Keratinocyte (primary cell): ENCODE measurements at regions not wholly inside any gene's neighbourhood (a gene's known extent, or its start where the extent isn't known, plus 50 kb on each side); places are given as distances from the start of the nearest gene placed in this dataset.

Experiments
- DNase-seq: peaks from one replicate; pipeline ENCODE4 v3.0.0-alpha.2; 2011; ENCODE audit warnings: low read depth, missing footprints, low spot score
- FAIRE-seq: peaks from 2 replicates; lab custom pipeline; 2011; peaks lifted over from hg19 to GRCh38; lab: Jason Lieb, UNC
- H2AFZ ChIP-seq: 2 replicates; pipeline ENCODE4 v1.6.0; 2012; ENCODE audit warnings: low read length, control low read depth, inconsistent platforms; ENCODE audit not compliant: control insufficient read depth
- H3K27ac ChIP-seq: 2 replicates; pipeline ENCODE4 v1.5.1; 2011; ENCODE audit warnings: low read length; ENCODE audit not compliant: control insufficient read depth, insufficient read depth
- H3K27me3 ChIP-seq: 3 replicates; pipeline ENCODE4 v1.6.0; 2011; ENCODE audit warnings: low read length; ENCODE audit not compliant: control insufficient read depth, insufficient read depth; ENCODE audit errors: extremely low read depth
- H3K36me3 ChIP-seq, 2 experiments: 2 replicates in 1 of 2; 3 replicates in 1 of 2; pipeline ENCODE4 v1.5.1; 2011; ENCODE audit warnings: low read length in 2 of 2, mild to moderate bottlenecking in 1 of 2; ENCODE audit not compliant: control insufficient read depth in 2 of 2, insufficient read depth in 2 of 2; ENCODE audit errors: extremely low read depth in 1 of 2
- H3K4me1 ChIP-seq: 3 replicates; pipeline ENCODE4 v1.5.1; 2011; ENCODE audit warnings: low read length; ENCODE audit not compliant: control insufficient read depth, insufficient read depth; ENCODE audit errors: extremely low read depth
- H3K4me2 ChIP-seq: 3 replicates; pipeline ENCODE4 v1.6.0; 2011; ENCODE audit warnings: low read depth, low read length; ENCODE audit not compliant: control insufficient read depth, insufficient read depth; ENCODE audit errors: extremely low read depth
- H3K4me3 ChIP-seq, 3 experiments: fragments of 200-600 bp in 1 of 3; sonication (generic) in 1 of 3; 2 replicates in 2 of 3; 3 replicates in 1 of 3; pipeline ENCODE4 v1.5.1; 2011 to 2016; ENCODE audit warnings: low read length in 3 of 3, mild to moderate bottlenecking in 3 of 3, control low read depth in 2 of 3, inconsistent platforms in 1 of 3, low read depth in 1 of 3, mixed read lengths in 1 of 3, mixed run types in 1 of 3, moderate library complexity in 1 of 3; ENCODE audit not compliant: control insufficient read depth in 2 of 3, insufficient read depth in 2 of 3; ENCODE audit errors: extremely low read depth in 1 of 3
- H3K79me2 ChIP-seq: 2 replicates; pipeline ENCODE4 v1.6.0; 2012; ENCODE audit warnings: low read length; ENCODE audit not compliant: control insufficient read depth, insufficient read depth
- H3K9ac ChIP-seq: 3 replicates; pipeline ENCODE4 v1.6.0; 2011; ENCODE audit warnings: low read length; ENCODE audit not compliant: control insufficient read depth, insufficient read depth; ENCODE audit errors: extremely low read depth
- H3K9me1 ChIP-seq: 3 replicates; pipeline ENCODE4 v1.6.0; 2011; ENCODE audit warnings: low read length; ENCODE audit not compliant: control insufficient read depth, insufficient read depth; ENCODE audit errors: extremely low read depth
- H3K9me3 ChIP-seq: 2 replicates; pipeline ENCODE4 v1.5.1; 2012; ENCODE audit warnings: low read depth, low read length; ENCODE audit not compliant: control insufficient read depth
- H4K20me1 ChIP-seq: 3 replicates; pipeline ENCODE4 v1.6.0; 2011; ENCODE audit warnings: low read length; ENCODE audit not compliant: control insufficient read depth, insufficient read depth; ENCODE audit errors: extremely low read depth
- CTCF ChIP-seq, 3 experiments: IDR thresholded peaks in 1 of 3; conservative IDR thresholded peaks in 1 of 3; optimal IDR thresholded peaks in 1 of 3; 2 replicates in 2 of 3; 3 replicates in 1 of 3; pipeline versions ENCODE3 to v1.5.1; 2011; ENCODE audit warnings: low read length in 3 of 3, mild to moderate bottlenecking in 3 of 3, moderate library complexity in 2 of 3, control low read depth in 1 of 3, inconsistent platforms in 1 of 3; ENCODE audit not compliant: insufficient read depth in 2 of 3; ENCODE audit errors: extremely low read depth in 1 of 3
- EZH2 ChIP-seq: IDR thresholded peaks from one replicate; pipeline ENCODE4 v1.6.1; 2012; ENCODE audit warnings: inconsistent platforms, mild to moderate bottlenecking, low read length, moderate library complexity
- dilution Hi-C: fragments of 300-500 bp; cut with MboI; formaldehyde crosslinking; loops from one replicate; pipeline ENCODE4 v1.7.0; 2020; ENCODE audit warnings: low sequenced_read_pairs; ENCODE audit not compliant: extremely low pct_ligation_motif_present

- Histone ChIP-seq H3K9me1 (no peaks in the 10 kb centered on the region), H3K27ac (no peak overlapping the region), H2AFZ (no peak overlapping the region), H3K9ac (no peak overlapping the region), H3K9me3 (no peaks in the 10 kb centered on the region), H3K27me3 (no peaks in the 10 kb centered on the region), H3K4me3 (no peak overlapping the region), H3K4me1 (peaks cover 7% of the 10 kb centered on the region), H3K36me3 (no peaks in the 10 kb centered on the region), H3K79me2 (no peaks in the 10 kb centered on the region), H4K20me1 (no peaks in the 10 kb centered on the region), H3K4me2 (no peak overlapping the region)
- FAIRE-seq, result no peak
- dilution Hi-C loops, result no loop called here
- DNase-seq, result no peak
- TF ChIP-seq EZH2, result no peak
- no peak for TF ChIP-seq CTCF (optimal IDR thresholded peaks at IDR 0.05 in 1 of 3, IDR thresholded peaks at IDR 0.05 in 1 of 3, conservative IDR thresholded peaks at IDR 0.05 in 1 of 3; ENCODE audit: extremely low read depth in 1 of 3, insufficient read depth in 2 of 3, low read length in 3 of 3)
Measured at GRCh38 chr12:47356129-47356700, 276.5 kb upstream of the AMIGO2 start.

GRCh38 chr12:47353508-47353907 is 273.7 kb upstream of the AMIGO2 start:
- H3K4me3 ChIP-seq, result no peak overlapping the region
- H3K4me1 ChIP-seq, result no peaks in the 10 kb centered on the region
- H3K9me3 ChIP-seq, result no peaks in the 10 kb centered on the region
- H3K27ac ChIP-seq, result no peak overlapping the region
- DNase-seq (no peak), FAIRE-seq (no peak)
- H3K36me3 ChIP-seq, result no peaks in the 10 kb centered on the region
- no peaks in the 10 kb centered on the region for H3K79me2 ChIP-seq
- dilution Hi-C loops, result no loop called here
- H2AFZ ChIP-seq, result no peak overlapping the region
- no peak overlapping the region for H3K4me2 ChIP-seq
- no peaks in the 10 kb centered on the region for H3K9me1 ChIP-seq
- H3K27me3 ChIP-seq, result no peaks in the 10 kb centered on the region
- TF ChIP-seq EZH2, result no peak
- no peak for TF ChIP-seq CTCF (optimal IDR thresholded peaks at IDR 0.05 in 1 of 3, IDR thresholded peaks at IDR 0.05 in 1 of 3, conservative IDR thresholded peaks at IDR 0.05 in 1 of 3; ENCODE audit: extremely low read depth in 1 of 3, insufficient read depth in 2 of 3, low read length in 3 of 3)
- no peak overlapping the region for H3K9ac ChIP-seq
- no peaks in the 10 kb centered on the region for H4K20me1 ChIP-seq
